H1 (cell line): ENCODE measurements at regions not wholly inside any gene's neighbourhood (a gene's known extent, or its start where the extent isn't known, plus 50 kb on each side); places are given as distances from the start of the nearest gene placed in this dataset.

ENCODE experiments used
- CTCF ChIA-PET: fragments of 300-600 bp; sonication (Branson Sonifier 250); formaldehyde crosslinking; loops from one replicate; lab custom pipeline; 2021; ENCODE audit not compliant: partially characterized antibody; lab: Charles Lee
- POLR2A ChIA-PET: fragments of 300-600 bp; sonication (Branson Sonifier 250); formaldehyde crosslinking; loops from one replicate; lab custom pipeline; 2021; ENCODE audit warnings: inconsistent platforms; ENCODE audit not compliant: partially characterized antibody; lab: Charles Lee
- DNase-seq, 2 experiments: peaks; one replicate each; pipeline versions ENCODE4 v3.0.0 to v3.0.0-alpha.2; 2010 to 2022; ENCODE audit warnings: low spot score in 2 of 2, low read depth in 1 of 2, mixed read lengths in 1 of 2
- FAIRE-seq: peaks from 2 replicates; lab custom pipeline; 2011; peaks lifted over from hg19 to GRCh38; lab: Jason Lieb, UNC
- H2AFZ ChIP-seq: 2 replicates; pipeline ENCODE4 v1.8.1; 2012; ENCODE audit warnings: low read length, inconsistent platforms
- H2AK5ac ChIP-seq: 2 replicates; pipeline ENCODE4 v1.6.1; 2013; ENCODE audit warnings: low read depth, low read length
- H2BK120ac ChIP-seq: replicated peaks from 2 replicates; pipeline ENCODE3; 2013; ENCODE audit warnings: low read depth, low read length, inconsistent platforms
- H2BK12ac ChIP-seq: 2 replicates; pipeline ENCODE4 v1.6.1; 2013; ENCODE audit warnings: low read depth, low read length
- H2BK15ac ChIP-seq: 2 replicates; pipeline ENCODE4 v1.6.1; 2013; ENCODE audit warnings: low read length
- H2BK20ac ChIP-seq: 2 replicates; pipeline ENCODE4 v1.6.1; 2013; ENCODE audit warnings: low read length
- H2BK5ac ChIP-seq: 2 replicates; pipeline ENCODE4 v1.6.1; 2013; ENCODE audit warnings: low read depth, low read length
- H3K14ac ChIP-seq: 2 replicates; pipeline ENCODE4 v1.6.1; 2013; ENCODE audit warnings: inconsistent platforms; ENCODE audit not compliant: insufficient read length
- H3K18ac ChIP-seq: 2 replicates; pipeline ENCODE4 v1.6.1; 2013; ENCODE audit warnings: low read length; ENCODE audit errors: extremely low read depth
- H3K23ac ChIP-seq: 2 replicates; pipeline ENCODE4 v1.6.1; 2013; ENCODE audit warnings: inconsistent platforms; ENCODE audit not compliant: insufficient read length
- H3K23me2 ChIP-seq: 2 replicates; pipeline ENCODE4 v1.6.1; 2013; ENCODE audit warnings: low read depth, low read length
- H3K27ac ChIP-seq: 2 replicates; pipeline ENCODE4 v1.6.1; 2011; ENCODE audit warnings: low read depth, low read length, inconsistent platforms
- H3K27me3 ChIP-seq, 4 experiments: replicated peaks in 1 of 4; 1 replicate in 1 of 4; 2 replicates in 3 of 4; pipeline versions ENCODE4 v1.6.1 to v1.8.1; 2011 to 2013; ENCODE audit warnings: low read length in 3 of 4, mild to moderate bottlenecking in 3 of 4, inconsistent platforms in 2 of 4, mixed read lengths in 2 of 4, moderate library complexity in 1 of 4; ENCODE audit not compliant: control insufficient read depth in 3 of 4, insufficient read depth in 3 of 4; ENCODE audit errors: extremely low read depth in 1 of 4
- H3K36me3 ChIP-seq, 4 experiments: 2 replicates each; pipeline versions ENCODE4 v1.6.1 to v1.8.1; 2011 to 2013; ENCODE audit warnings: mild to moderate bottlenecking in 4 of 4, low read length in 3 of 4, moderate library complexity in 2 of 4, control low read depth in 1 of 4, inconsistent platforms in 1 of 4; ENCODE audit not compliant: insufficient read depth in 4 of 4, control insufficient read depth in 2 of 4
- H3K4ac ChIP-seq: replicated peaks from 2 replicates; pipeline ENCODE3; 2013; ENCODE audit warnings: low read length, low read depth, mixed read lengths, inconsistent platforms; ENCODE audit not compliant: insufficient read length
- H3K4me1 ChIP-seq, 4 experiments: replicated peaks in 1 of 4; 1 replicate in 1 of 4; 2 replicates in 3 of 4; pipeline versions ENCODE4 v1.6.1 to v1.8.1; 2011 to 2013; ENCODE audit warnings: low read length in 3 of 4, inconsistent platforms in 2 of 4, mixed read lengths in 1 of 4; ENCODE audit not compliant: insufficient read depth in 4 of 4, control insufficient read depth in 3 of 4
- H3K4me2 ChIP-seq, 2 experiments: 2 replicates each; pipeline versions ENCODE4 v1.6.1 to v1.8.1; 2011 to 2013; ENCODE audit warnings: low read depth in 2 of 2, low read length in 2 of 2, control low read depth in 1 of 2, inconsistent platforms in 1 of 2, mild to moderate bottlenecking in 1 of 2; ENCODE audit not compliant: insufficient read depth in 1 of 2
- H3K4me3 ChIP-seq, 4 experiments: fragments of 200-600, 300-600 bp in 1 of 4; sonication (generic), shearing (Covaris generic), sonication (Bioruptor Twin) in 1 of 4; 2 replicates each; pipeline versions ENCODE4 v1.5.1 to v1.8.1; 2011 to 2016; ENCODE audit warnings: low read length in 4 of 4, low read depth in 3 of 4, control low read depth in 2 of 4, inconsistent platforms in 2 of 4, mild to moderate bottlenecking in 2 of 4, mixed read lengths in 1 of 4, moderate library complexity in 1 of 4; ENCODE audit not compliant: insufficient read depth in 2 of 4; ENCODE audit errors: extremely low read depth in 1 of 4
- H3K56ac ChIP-seq: replicated peaks from 2 replicates; pipeline ENCODE3; 2013; ENCODE audit warnings: low read depth, mild to moderate bottlenecking, mixed read lengths, low read length, inconsistent platforms; ENCODE audit not compliant: insufficient read length
- H3K79me1 ChIP-seq: 2 replicates; pipeline ENCODE4 v1.6.1; 2013; ENCODE audit warnings: low read depth, low read length, control low read depth
- H3K79me2 ChIP-seq, 2 experiments: 2 replicates each; pipeline versions ENCODE4 v1.6.1 to v1.8.1; 2012 to 2013; ENCODE audit warnings: low read length in 2 of 2, mild to moderate bottlenecking in 2 of 2, inconsistent platforms in 1 of 2; ENCODE audit not compliant: insufficient read depth in 2 of 2, control insufficient read depth in 1 of 2
- H3K9ac ChIP-seq, 4 experiments: replicated peaks in 1 of 4; 1 replicate in 1 of 4; 2 replicates in 3 of 4; pipeline versions ENCODE4 v1.6.1 to v1.8.1; 2011 to 2013; ENCODE audit warnings: low read depth in 3 of 4, low read length in 3 of 4, control low read depth in 2 of 4, mild to moderate bottlenecking in 2 of 4, moderate library complexity in 2 of 4, inconsistent platforms in 1 of 4; ENCODE audit errors: extremely low read depth in 1 of 4
- H3K9me3 ChIP-seq, 2 experiments: 2 replicates each; pipeline versions ENCODE4 v1.6.1 to v1.8.1; 2012 to 2013; ENCODE audit warnings: mild to moderate bottlenecking in 2 of 2, moderate library complexity in 2 of 2, control low read depth in 1 of 2, inconsistent platforms in 1 of 2, low read depth in 1 of 2, low read length in 1 of 2, mixed read lengths in 1 of 2; ENCODE audit not compliant: insufficient read depth in 2 of 2
- H4K20me1 ChIP-seq, 2 experiments: replicated peaks in 1 of 2; 2 replicates each; pipeline versions ENCODE3 to v1.8.1; 2011 to 2013; ENCODE audit warnings: inconsistent platforms in 2 of 2, low read length in 2 of 2, mild to moderate bottlenecking in 1 of 2; ENCODE audit not compliant: insufficient read depth in 2 of 2, control insufficient read depth in 1 of 2
- H4K5ac ChIP-seq: 2 replicates; pipeline ENCODE4 v1.6.1; 2013; ENCODE audit warnings: low read length, low read depth, mixed read lengths, inconsistent platforms; ENCODE audit not compliant: insufficient read length
- H4K8ac ChIP-seq: 2 replicates; pipeline ENCODE4 v1.8.0; 2013; ENCODE audit warnings: mild to moderate bottlenecking, moderate library complexity, low read length, inconsistent platforms; ENCODE audit not compliant: insufficient read depth; ENCODE audit errors: extremely low read depth
- H4K91ac ChIP-seq: replicated peaks from 2 replicates; pipeline ENCODE3; 2013; ENCODE audit warnings: low read length, mixed read lengths, inconsistent platforms; ENCODE audit not compliant: insufficient read length
- BACH1 ChIP-seq: IDR thresholded peaks from 2 replicates; pipeline ENCODE4 v1.6.1; 2012; ENCODE audit warnings: low read length, improper control_type of control experiment
- CBX5 ChIP-seq: fragments of 300-800, 300-1000 bp; sonication (generic); IDR thresholded peaks from 2 replicates; pipeline ENCODE4 v1.7.1; 2016; ENCODE audit warnings: antibody characterized with exemption, low read length, low read depth
- CHD1 ChIP-seq: IDR thresholded peaks from 2 replicates; pipeline ENCODE4 v1.6.1; 2012; ENCODE audit warnings: low read depth, low read length, improper control_type of control experiment
- KDM1A ChIP-seq: fragments of 200-600, 300-600 bp; sonication (generic); IDR thresholded peaks from 2 replicates; pipeline ENCODE4 v1.7.1; 2016; ENCODE audit warnings: mild to moderate bottlenecking, low read length, borderline replicate concordance
- KDM5A ChIP-seq: fragments of 200-600 bp; IDR thresholded peaks from 2 replicates; pipeline ENCODE4 v1.7.1; 2012; ENCODE audit warnings: mild to moderate bottlenecking, low read length, inconsistent platforms, mixed read lengths
- NANOG ChIP-seq: IDR thresholded peaks from 2 replicates; pipeline ENCODE4 v1.6.1; 2011; ENCODE audit warnings: low read length, low read depth, mild to moderate bottlenecking, inconsistent platforms; ENCODE audit not compliant: insufficient read depth, poor library complexity, severe bottlenecking
- SRF ChIP-seq: IDR thresholded peaks from 2 replicates; pipeline ENCODE4 v1.6.1; 2011; ENCODE audit warnings: mild to moderate bottlenecking, low read depth, low read length, moderate library complexity
- TAF7 ChIP-seq: optimal IDR thresholded peaks from 2 replicates; pipeline ENCODE3; 2011; ENCODE audit warnings: low read depth, mild to moderate bottlenecking, inconsistent platforms, low read length, moderate library complexity, borderline replicate concordance
- TBP ChIP-seq: IDR thresholded peaks from 2 replicates; pipeline ENCODE4 v1.6.1; 2011; ENCODE audit warnings: low read depth, low read length, improper control_type of control experiment
- ZNF274 ChIP-seq: IDR thresholded peaks from 2 replicates; pipeline ENCODE4 v1.7.0; 2012; ENCODE audit warnings: low read length, borderline replicate concordance; ENCODE audit errors: extremely low read depth
- WGBS, 2 experiments: shearing (Covaris generic) in 1 of 2; methylation state at CpG; one replicate each; pipeline versions ENCODE4 v1.1.6 to v1.1.7; 2013 to 2015; ENCODE audit warnings: low lambda C conversion rate in 2 of 2, mixed read lengths in 2 of 2, inconsistent platforms in 1 of 2, low coverage in 1 of 2, missing lambda C conversion rate in 1 of 2; ENCODE audit not compliant: insufficient replicate concordance in 2 of 2, insufficient coverage in 1 of 2, insufficient read length in 1 of 2; ENCODE audit errors: extremely low coverage in 1 of 2, missing lambda C conversion rate in 1 of 2; 5-methylcytosine and 5-hydroxymethylcytosine counted together
- TF ChIP-seq, protein P1 (sequence below), 3 experiments: IDR thresholded peaks; 1 replicate in 2 of 3; 2 replicates in 1 of 3; pipeline versions ENCODE4 v1.5.1 to v1.6.1; 2011; ENCODE audit warnings: low read length in 3 of 3, mild to moderate bottlenecking in 3 of 3, inconsistent platforms in 2 of 3, low read depth in 1 of 3, moderate library complexity in 1 of 3; ENCODE audit not compliant: insufficient read depth in 1 of 3; ENCODE audit errors: control extremely low read depth in 1 of 3
- TF ChIP-seq, protein P2 (sequence below): IDR thresholded peaks from 2 replicates; pipeline ENCODE4 v1.6.1; 2012; ENCODE audit warnings: inconsistent platforms

DNA sequence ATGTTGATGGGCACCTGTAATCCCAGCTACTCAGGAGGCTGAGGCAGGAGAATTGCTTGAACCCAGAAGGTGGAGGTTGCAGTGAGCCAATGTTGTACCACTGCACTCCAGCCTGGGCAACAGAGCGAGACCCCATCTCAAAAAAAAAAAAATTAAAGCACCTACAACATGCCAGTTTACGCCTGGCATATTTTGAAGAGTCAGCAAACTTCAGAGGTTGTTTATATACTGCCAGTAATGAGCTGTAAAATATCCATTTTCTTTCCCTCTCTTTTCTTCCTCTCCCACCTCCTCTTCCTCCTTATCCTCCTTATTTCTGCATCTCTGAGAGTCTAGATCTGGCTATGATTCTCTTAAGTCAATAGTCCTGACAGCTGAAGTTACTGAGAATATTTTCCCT is 556.5 kb upstream of the LARGE1 start:
- Histone ChIP-seq H4K8ac (no peak overlapping the region), H2BK15ac (no peak overlapping the region), H2BK12ac (no peak overlapping the region), H3K23ac (no peak overlapping the region), H3K9ac (no peak overlapping the region), H2BK20ac (no peak overlapping the region), H3K18ac (no peak overlapping the region), H2BK120ac (no peak overlapping the region), H3K56ac (no peak overlapping the region), H3K36me3 (no peaks in the 10 kb centered on the region), H3K9me3 (peaks cover 11 to 16% of the 10 kb centered on the region in 2 experiments), H3K4ac (no peak overlapping the region)
- WGBS, 2 experiments, result 92% methylated on average over 2 of the region's 2 CpGs; no CpG with 5 or more reads in 1 of the 2 experiments
- POLR2A ChIA-PET, result no interaction called here
- TF ChIP-seq KDM5A (no peak), TBP (no peak), ZNF274 (no peak), BACH1 (no peak), TAF7 (no peak), KDM1A (no peak), NANOG (no peak), SRF (no peak), CBX5 (no peak), CHD1 (no peak)
- TF ChIP-seq, protein P1, sequence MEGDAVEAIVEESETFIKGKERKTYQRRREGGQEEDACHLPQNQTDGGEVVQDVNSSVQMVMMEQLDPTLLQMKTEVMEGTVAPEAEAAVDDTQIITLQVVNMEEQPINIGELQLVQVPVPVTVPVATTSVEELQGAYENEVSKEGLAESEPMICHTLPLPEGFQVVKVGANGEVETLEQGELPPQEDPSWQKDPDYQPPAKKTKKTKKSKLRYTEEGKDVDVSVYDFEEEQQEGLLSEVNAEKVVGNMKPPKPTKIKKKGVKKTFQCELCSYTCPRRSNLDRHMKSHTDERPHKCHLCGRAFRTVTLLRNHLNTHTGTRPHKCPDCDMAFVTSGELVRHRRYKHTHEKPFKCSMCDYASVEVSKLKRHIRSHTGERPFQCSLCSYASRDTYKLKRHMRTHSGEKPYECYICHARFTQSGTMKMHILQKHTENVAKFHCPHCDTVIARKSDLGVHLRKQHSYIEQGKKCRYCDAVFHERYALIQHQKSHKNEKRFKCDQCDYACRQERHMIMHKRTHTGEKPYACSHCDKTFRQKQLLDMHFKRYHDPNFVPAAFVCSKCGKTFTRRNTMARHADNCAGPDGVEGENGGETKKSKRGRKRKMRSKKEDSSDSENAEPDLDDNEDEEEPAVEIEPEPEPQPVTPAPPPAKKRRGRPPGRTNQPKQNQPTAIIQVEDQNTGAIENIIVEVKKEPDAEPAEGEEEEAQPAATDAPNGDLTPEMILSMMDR (IDR thresholded peaks at IDR 0.05; ENCODE audit: control extremely low read depth in 1 of 3, insufficient read depth in 1 of 3, low read depth in 1 of 3, low read length in 3 of 3), result no peak
- TF ChIP-seq, protein P2, sequence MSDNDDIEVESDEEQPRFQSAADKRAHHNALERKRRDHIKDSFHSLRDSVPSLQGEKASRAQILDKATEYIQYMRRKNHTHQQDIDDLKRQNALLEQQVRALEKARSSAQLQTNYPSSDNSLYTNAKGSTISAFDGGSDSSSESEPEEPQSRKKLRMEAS, result no peak
- TF ChIP-seq, all 59 proteins: peak for 0
- H3K4me3 ChIP-seq, result no peak overlapping the region
- CTCF ChIA-PET, result interaction anchor here (0.6 kb wide), 2 partner anchors 327 to 758 kb away, joined by 3 to 5 read pairs; no protein-coding TSS in a partner anchor
- H4K91ac ChIP-seq, result no peak overlapping the region
- H3K4me2 ChIP-seq, result no peak overlapping the region
- no peak overlapping the region for H2AK5ac ChIP-seq
- no peaks in the 10 kb centered on the region for H3K4me1 ChIP-seq
- H4K20me1 ChIP-seq, result no peaks in the 10 kb centered on the region
- H3K79me1 ChIP-seq, result no peaks in the 10 kb centered on the region
- no peaks in the 10 kb centered on the region for H3K23me2 ChIP-seq
- no peak overlapping the region for H3K14ac ChIP-seq
- DNase-seq (no peak), FAIRE-seq (no peak)
- no peaks in the 10 kb centered on the region for H3K27me3 ChIP-seq
- no peak overlapping the region for H4K5ac ChIP-seq
- no peaks in the 10 kb centered on the region for H3K79me2 ChIP-seq
- H2AFZ ChIP-seq, result no peak overlapping the region
- H3K27ac ChIP-seq, result no peak overlapping the region
- H2BK5ac ChIP-seq, result no peak overlapping the region
